Stomach (tissue), 8 donors: ENCODE measurements at regions not wholly inside any gene's neighbourhood (a gene's known extent, or its start where the extent isn't known, plus 50 kb on each side); places are given as distances from the start of the nearest gene placed in this dataset.
A peak's percentile ranks its signal among the peaks of the same experiment; 100 is the strongest.

Source experiments
- DNase-seq, 2 donors: peaks; one replicate each; pipeline versions ENCODE4 v3.0.0 to v3.0.0-alpha.2; 2013 to 2019
- H3K27ac ChIP-seq, 5 donors: fragments of 200-600 bp in 4 of 5; sonication (generic) in 4 of 5; one replicate each; pipeline ENCODE4 v1.5.1; 2013 to 2019; ENCODE audit warnings: mild to moderate bottlenecking in 1 of 5, moderate library complexity in 1 of 5
- H3K27me3 ChIP-seq, 3 donors: fragments of 200-600 bp; sonication (generic); one replicate each; pipeline ENCODE4 v1.5.1; 2017 to 2019; ENCODE audit warnings: mixed run types in 1 of 3
- H3K36me3 ChIP-seq, 4 donors: fragments of 200-600 bp; sonication (generic); 1 replicate in 3 of 4; 2 replicates in 1 of 4; pipeline ENCODE4 v1.5.1; 2016 to 2019
- H3K4me1 ChIP-seq, 4 donors: fragments of 200-600 bp; sonication (generic); one replicate each; pipeline ENCODE4 v1.5.1; 2016 to 2019
- H3K4me3 ChIP-seq, 4 donors: fragments of 200-600 bp; sonication (generic) in 3 of 4; one replicate each; pipeline ENCODE4 v1.5.1; 2016 to 2019; ENCODE audit warnings: mild to moderate bottlenecking in 1 of 4
- H3K9me3 ChIP-seq, 4 donors: fragments of 200-600 bp; sonication (generic); one replicate each; pipeline ENCODE4 v1.5.1; 2016 to 2019
- CTCF ChIP-seq, 7 experiments: fragments of 450-650 bp in 4 of 7; fragments of 200-600 bp in 3 of 7; sonication (generic) in 3 of 7; IDR thresholded peaks; one replicate each; pipeline ENCODE4 v1.5.1; 2016 to 2019; ENCODE audit warnings: antibody characterized with exemption in 7 of 7, control low read depth in 2 of 7, mild to moderate bottlenecking in 1 of 7
- EP300 ChIP-seq: sonication (generic); formaldehyde crosslinking; IDR thresholded peaks from one replicate; pipeline ENCODE4 v1.6.1; 2017; ENCODE audit warnings: antibody characterized with exemption
- POLR2A ChIP-seq, 4 donors: fragments of 450-650 bp; IDR thresholded peaks; one replicate each; pipeline ENCODE4 v1.6.1; 2016; ENCODE audit warnings: antibody characterized with exemption in 4 of 4, control low read depth in 2 of 4, mild to moderate bottlenecking in 1 of 4, moderate library complexity in 1 of 4
- POLR2AphosphoS5 ChIP-seq, 3 donors: sonication (generic); formaldehyde crosslinking; IDR thresholded peaks; one replicate each; pipeline ENCODE4 v1.6.1; 2016; ENCODE audit warnings: antibody characterized with exemption in 3 of 3
- WGBS, 5 donors: extraction: QIAGEN DNeasy Blood & Tissue Kit in 3 of 5; methylation state at CpG; one replicate each; pipeline versions ENCODE4 v1.1.5 to v1.1.7; 2013 to 2018; 5-methylcytosine and 5-hydroxymethylcytosine counted together
- intact Hi-C: fragments of 100-400 bp; cut with DNase I; formaldehyde crosslinking; loops from one replicate; pipeline ENCODE4 v1.15.1; 2023; ENCODE audit warnings: low total_unique reads
- donor health status: healthy with polysubstance abuse.
- donor health status: Bipolar disorder and iron deficiency.
- donor health status: healthy.

- WGBS, 5 donors = 44 to 53% (median 50%) methylated on average over 6 of the region's 6 CpGs
- peak in 1 of 2 donors; percentile 23 for DNase-seq
- intact Hi-C loops = no loop called here
These were observed 224.2 kb upstream of the PWP1 start for GRCh38 chr12:107461222-107461975.

GRCh38 chr12:107462428-107463332, 222.9 kb upstream of the PWP1 start:
- Histone ChIP-seq H3K27ac (no peak overlapping the region), H3K36me3 (no peaks in the 10 kb centered on the region), H3K4me1 (peaks cover 0 to 16% (median 2%) of the 10 kb centered on the region in 4 donors), H3K9me3 (no peaks in the 10 kb centered on the region), H3K27me3 (no peaks in the 10 kb centered on the region), H3K4me3 (no peak overlapping the region)
- WGBS, 5 donors = 92 to 96% (median 94%) methylated on average over 4 of the region's 4 CpGs
- TF ChIP-seq POLR2A (IDR thresholded peaks at IDR 0.05) (peak in 1 of 4 donors; percentile 54), EP300 (no peak), POLR2AphosphoS5 (IDR thresholded peaks at IDR 0.05) (no peak), CTCF (IDR thresholded peaks at IDR 0.05) (no peak)
- intact Hi-C loops = no loop called here
- DNase-seq = no peak

More at GRCh38 chr12:107461222-107461975, 224.2 kb upstream of the PWP1 start:
- no peak for TF ChIP-seq POLR2A (IDR thresholded peaks at IDR 0.05)
- no peak for TF ChIP-seq POLR2AphosphoS5 (IDR thresholded peaks at IDR 0.05)
- no peak for TF ChIP-seq EP300
- TF ChIP-seq CTCF (IDR thresholded peaks at IDR 0.05) = no peak
- peaks cover 0 to 13% (median 2%) of the 10 kb centered on the region in 4 donors for H3K4me1 ChIP-seq
- no peak overlapping the region for H3K4me3 ChIP-seq
- H3K9me3 ChIP-seq = no peaks in the 10 kb centered on the region
- no peak overlapping the region for H3K27ac ChIP-seq
- no peaks in the 10 kb centered on the region for H3K27me3 ChIP-seq
- no peaks in the 10 kb centered on the region for H3K36me3 ChIP-seq

- no peak for DNase-seq
- WGBS, 5 donors = 73 to 100% (median 83%) methylated on average over 1 of the region's 1 CpG
- Histone ChIP-seq H3K27ac (no peak overlapping the region), H3K4me1 (peaks cover 0 to 18% (median 6%) of the 10 kb centered on the region in 4 donors), H3K9me3 (no peaks in the 10 kb centered on the region), H3K27me3 (peaks cover 0 to 7% (median 0%) of the 10 kb centered on the region in 3 donors), H3K4me3 (no peak overlapping the region), H3K36me3 (no peaks in the 10 kb centered on the region)
- intact Hi-C loops = no loop called here
- no peak for TF ChIP-seq CTCF (IDR thresholded peaks at IDR 0.05)
- no peak for TF ChIP-seq EP300
- TF ChIP-seq POLR2AphosphoS5 (IDR thresholded peaks at IDR 0.05) = no peak
- no peak for TF ChIP-seq POLR2A (IDR thresholded peaks at IDR 0.05)
These were observed 221.0 kb upstream of the PWP1 start for GRCh38 chr12:107464644-107465043.

- Histone ChIP-seq H3K4me3 (no peak overlapping the region), H3K9me3 (no peaks in the 10 kb centered on the region), H3K27me3 (peaks cover 0 to 7% (median 0%) of the 10 kb centered on the region in 3 donors), H3K36me3 (no peaks in the 10 kb centered on the region), H3K27ac (no peak overlapping the region), H3K4me1 (peaks cover 0 to 18% (median 6%) of the 10 kb centered on the region in 4 donors)
- DNase-seq = no peak
- no peak for TF ChIP-seq CTCF (IDR thresholded peaks at IDR 0.05)
- no peak for TF ChIP-seq POLR2AphosphoS5 (IDR thresholded peaks at IDR 0.05)
- TF ChIP-seq POLR2A (IDR thresholded peaks at IDR 0.05) = no peak
- TF ChIP-seq EP300 = no peak
- intact Hi-C loops = no loop called here
- WGBS, 5 donors = 74 to 80% (median 78%) methylated on average over 11 of the region's 11 CpGs
These were observed 220.0 kb upstream of the PWP1 start for GRCh38 chr12:107465625-107466024.
